Astrocyte (in vitro differentiated cells and primary cell): ENCODE measurements at regions not wholly inside any gene's neighbourhood (a gene's known extent, or its start where the extent isn't known, plus 50 kb on each side); places are given as distances from the start of the nearest gene placed in this dataset.
"Not testable (repeated sequence)": the region's sequence is repeated elsewhere in the genome, so short reads cannot be mapped to it uniquely, and the experiment has no call there.

Experiments used
- DNase-seq: peaks from one replicate; pipeline ENCODE4 v3.0.0-alpha.2; 2010; ENCODE audit warnings: low read depth
- FAIRE-seq: peaks from 2 replicates; lab custom pipeline; 2011; peaks lifted over from hg19 to GRCh38; lab: Jason Lieb, UNC
- H2AFZ ChIP-seq: 2 replicates; pipeline ENCODE4 v1.6.0; 2012; ENCODE audit warnings: low read depth, low read length, inconsistent platforms
- H3K27ac ChIP-seq: 2 replicates; pipeline ENCODE4 v1.5.1; 2011; ENCODE audit warnings: low read depth, low read length, inconsistent platforms
- H3K27me3 ChIP-seq: 2 replicates; pipeline ENCODE4 v1.6.0; 2011; ENCODE audit warnings: low read length, inconsistent platforms; ENCODE audit not compliant: insufficient read depth
- H3K36me3 ChIP-seq: 2 replicates; pipeline ENCODE4 v1.5.1; 2011; ENCODE audit warnings: low read length, inconsistent platforms; ENCODE audit not compliant: insufficient read depth
- H3K4me1 ChIP-seq: 2 replicates; pipeline ENCODE4 v1.5.1; 2011; ENCODE audit warnings: low read length, inconsistent platforms; ENCODE audit not compliant: insufficient read depth
- H3K4me2 ChIP-seq: 2 replicates; pipeline ENCODE4 v1.6.0; 2012; ENCODE audit warnings: low read length, inconsistent platforms
- H3K4me3 ChIP-seq: 2 replicates; pipeline ENCODE4 v1.5.1; 2011; ENCODE audit warnings: low read depth, mild to moderate bottlenecking, low read length, inconsistent platforms; ENCODE audit not compliant: insufficient read depth
- H3K79me2 ChIP-seq: 2 replicates; pipeline ENCODE4 v1.6.0; 2012; ENCODE audit warnings: mild to moderate bottlenecking, low read length, inconsistent platforms; ENCODE audit not compliant: insufficient read depth
- H3K9ac ChIP-seq: 2 replicates; pipeline ENCODE4 v1.6.0; 2012; ENCODE audit warnings: mild to moderate bottlenecking, low read length, inconsistent platforms
- H3K9me3 ChIP-seq: 2 replicates; pipeline ENCODE4 v1.5.1; 2012; ENCODE audit warnings: low read depth, mild to moderate bottlenecking, low read length, inconsistent platforms; ENCODE audit not compliant: insufficient read depth
- H4K20me1 ChIP-seq: 2 replicates; pipeline ENCODE4 v1.6.0; 2012; ENCODE audit warnings: low read length, inconsistent platforms; ENCODE audit not compliant: insufficient read depth
- H3K27ac Mint-ChIP-seq: one replicate; pipeline ENCODE4 v1.8.0; 2021; ENCODE audit warnings: mild to moderate bottlenecking, mixed read lengths; ENCODE audit not compliant: unreplicated experiment
- H3K27me3 Mint-ChIP-seq: one replicate; pipeline ENCODE4 v1.8.0; 2021; ENCODE audit warnings: low read depth, mixed read lengths; ENCODE audit not compliant: unreplicated experiment
- H3K36me3 Mint-ChIP-seq: one replicate; pipeline ENCODE4 v1.8.0; 2021; ENCODE audit warnings: low read depth, mixed read lengths; ENCODE audit not compliant: unreplicated experiment
- H3K4me1 Mint-ChIP-seq: one replicate; pipeline ENCODE4 v1.8.0; 2021; ENCODE audit warnings: low read depth, mixed read lengths; ENCODE audit not compliant: unreplicated experiment
- H3K4me3 Mint-ChIP-seq: one replicate; pipeline ENCODE4 v1.8.0; 2021; ENCODE audit warnings: mild to moderate bottlenecking, moderate library complexity, mixed read lengths; ENCODE audit not compliant: unreplicated experiment
- H3K9me3 Mint-ChIP-seq: one replicate; pipeline ENCODE4 v1.8.0; 2021; ENCODE audit warnings: mild to moderate bottlenecking, mixed read lengths; ENCODE audit not compliant: unreplicated experiment
- CTCF ChIP-seq: IDR thresholded peaks from 2 replicates; pipeline ENCODE4 v1.5.1; 2011; ENCODE audit warnings: low read depth, mild to moderate bottlenecking, inconsistent platforms, low read length, moderate library complexity; ENCODE audit not compliant: insufficient read depth
- EZH2 ChIP-seq: IDR thresholded peaks from 2 replicates; pipeline ENCODE4 v1.6.1; 2012; ENCODE audit warnings: mild to moderate bottlenecking, low read length, inconsistent platforms; ENCODE audit not compliant: insufficient read depth

- Histone ChIP-seq H3K9ac (no peak overlapping the region), H3K27me3 (no peaks in the 10 kb centered on the region), H2AFZ (no peak overlapping the region), H3K79me2 (no peaks in the 10 kb centered on the region), H3K4me1 (no peaks in the 10 kb centered on the region), H3K4me2 (no peak overlapping the region), H3K27ac (no peak overlapping the region), H3K36me3 (no peaks in the 10 kb centered on the region), H3K9me3 (no peaks in the 10 kb centered on the region), H3K4me3 (no peak overlapping the region), H4K20me1 (no peaks in the 10 kb centered on the region)
- H3K27ac Mint-ChIP-seq = peak overlapping the region; percentile 80
- H3K4me3 Mint-ChIP-seq = no peak overlapping the region
- DNase-seq = no peak
- peaks cover 4% of the 10 kb centered on the region for H3K27me3 Mint-ChIP-seq
- no peaks in the 10 kb centered on the region for H3K36me3 Mint-ChIP-seq
- FAIRE-seq = no peak
- H3K9me3 Mint-ChIP-seq = no peaks in the 10 kb centered on the region
- H3K4me1 Mint-ChIP-seq = peaks cover 19% of the 10 kb centered on the region
- TF ChIP-seq CTCF = no peak
Measured at GRCh38 chr3:68666429-68667136, 265.8 kb downstream of the TAFA4 start.

GRCh38 chr3:68664276-68664675, 268.1 kb downstream of the TAFA4 start:
- Histone ChIP-seq H3K4me1 (no peaks in the 10 kb centered on the region), H3K9ac (no peak overlapping the region), H3K36me3 (no peaks in the 10 kb centered on the region), H3K79me2 (no peaks in the 10 kb centered on the region), H3K27ac (no peak overlapping the region), H3K27me3 (no peaks in the 10 kb centered on the region), H4K20me1 (no peaks in the 10 kb centered on the region), H3K4me3 (no peak overlapping the region), H3K4me2 (no peak overlapping the region), H2AFZ (no peak overlapping the region), H3K9me3 (no peaks in the 10 kb centered on the region)
- H3K27ac Mint-ChIP-seq = no peak overlapping the region
- TF ChIP-seq EZH2 (no peak), CTCF (no peak)
- FAIRE-seq (no peak), DNase-seq (no peak)
- H3K27me3 Mint-ChIP-seq = peaks cover 7% of the 10 kb centered on the region
- peaks cover 19% of the 10 kb centered on the region for H3K4me1 Mint-ChIP-seq
- no peak overlapping the region for H3K4me3 Mint-ChIP-seq
- no peaks in the 10 kb centered on the region for H3K36me3 Mint-ChIP-seq
- no peaks in the 10 kb centered on the region for H3K9me3 Mint-ChIP-seq

GRCh38 chr3:68662176-68662575, 270.2 kb downstream of the TAFA4 start:
- Mint-ChIP-seq H3K9me3 (no peaks in the 10 kb centered on the region), H3K4me3 (no peak overlapping the region), H3K27me3 (peaks cover 7% of the 10 kb centered on the region), H3K27ac (no peak overlapping the region), H3K36me3 (no peaks in the 10 kb centered on the region), H3K4me1 (peaks cover 19% of the 10 kb centered on the region)
- Histone ChIP-seq H3K36me3 (no peaks in the 10 kb centered on the region), H3K27me3 (no peaks in the 10 kb centered on the region), H3K9me3 (no peaks in the 10 kb centered on the region), H2AFZ (no peak overlapping the region), H3K9ac (no peak overlapping the region), H3K4me3 (no peak overlapping the region), H3K4me2 (no peak overlapping the region), H3K27ac (no peak overlapping the region), H4K20me1 (no peaks in the 10 kb centered on the region), H3K4me1 (no peaks in the 10 kb centered on the region), H3K79me2 (no peaks in the 10 kb centered on the region)
- FAIRE-seq = no peak
- TF ChIP-seq EZH2 (no peak), CTCF (no peak)
- no peak for DNase-seq

GRCh38 chr3:68650657-68651056, 281.7 kb downstream of the TAFA4 start:
- H3K9me3 ChIP-seq, H3K27me3 Mint-ChIP-seq, H3K79me2 ChIP-seq, H3K4me1 ChIP-seq, FAIRE-seq, H2AFZ ChIP-seq, H3K4me2 ChIP-seq, H3K36me3 Mint-ChIP-seq, H4K20me1 ChIP-seq, H3K27ac ChIP-seq, H3K4me3 ChIP-seq, H3K4me1 Mint-ChIP-seq, DNase-seq, H3K4me3 Mint-ChIP-seq, H3K36me3 ChIP-seq, H3K9me3 Mint-ChIP-seq, H3K27me3 ChIP-seq, H3K9ac ChIP-seq, H3K27ac Mint-ChIP-seq: not testable (repeated sequence)
